Testis (tissue), 2 donors: ENCODE measurements at regions not wholly inside any gene's neighbourhood (a gene's known extent, or its start where the extent isn't known, plus 50 kb on each side); places are given as distances from the start of the nearest gene placed in this dataset.

Source experiments
- DNase-seq: peaks from one replicate; pipeline ENCODE4 v3.0.0-alpha.2; 2019
- H3K27ac ChIP-seq, 2 donors: fragments of 200-600 bp; sonication (generic); one replicate each; pipeline ENCODE4 v1.5.1; 2019
- H3K27me3 ChIP-seq: fragments of 200-600 bp; sonication (generic); one replicate; pipeline ENCODE4 v1.5.1; 2019
- H3K36me3 ChIP-seq: fragments of 200-600 bp; sonication (generic); one replicate; pipeline ENCODE4 v1.5.1; 2017; ENCODE audit warnings: low read depth; ENCODE audit errors: missing control alignments
- H3K4me1 ChIP-seq: fragments of 200-600 bp; sonication (generic); one replicate; pipeline ENCODE4 v1.5.1; 2019
- H3K4me3 ChIP-seq, 2 donors: fragments of 200-600 bp; sonication (generic); one replicate each; pipeline ENCODE4 v1.5.1; 2017 to 2019
- H3K9me3 ChIP-seq: fragments of 200-600 bp; sonication (generic); one replicate; pipeline ENCODE4 v1.5.1; 2017
- CTCF ChIP-seq, 3 experiments: fragments of 450-650 bp in 2 of 3; fragments of 200-600 bp in 1 of 3; sonication (generic) in 1 of 3; IDR thresholded peaks; one replicate each; pipeline ENCODE4 v1.5.1; 2016 to 2019; ENCODE audit warnings: antibody characterized with exemption in 3 of 3, mild to moderate bottlenecking in 2 of 3, moderate library complexity in 1 of 3
- POLR2A ChIP-seq: fragments of 450-650 bp; IDR thresholded peaks from one replicate; pipeline ENCODE4 v1.6.1; 2017; ENCODE audit warnings: antibody characterized with exemption, mild to moderate bottlenecking, moderate library complexity
- WGBS, 2 donors: methylation state at CpG; one replicate each; pipeline ENCODE4 v1.1.5; 2018; 5-methylcytosine and 5-hydroxymethylcytosine counted together
- intact Hi-C: fragments of 100-400 bp; cut with DNase I; formaldehyde crosslinking; loops from one replicate; pipeline ENCODE4 v1.15.1; 2023; ENCODE audit warnings: low total_unique reads

- peak; percentile 18 for DNase-seq
- WGBS, 2 donors, result 17 to 43% methylated on average over 3 of the region's 3 CpGs
- Histone ChIP-seq H3K36me3 (no peaks in the 10 kb centered on the region), H3K4me1 (peaks cover 10% of the 10 kb centered on the region), H3K4me3 (no peak overlapping the region), H3K27ac (no peak overlapping the region), H3K9me3 (no peaks in the 10 kb centered on the region), H3K27me3 (no peaks in the 10 kb centered on the region)
- intact Hi-C loops, result no loop called here
- TF ChIP-seq CTCF (IDR thresholded peaks at IDR 0.05) (no peak), POLR2A (no peak)
These were observed 153.2 kb upstream of the THBS1 start for GRCh38 chr15:39427705-39428104.

GRCh38 chr15:39429898-39430357 is 151.0 kb upstream of the THBS1 start:
- 36 to 69% methylated on average over 3 of the region's 3 CpGs for WGBS, 2 donors
- Histone ChIP-seq H3K27me3 (no peaks in the 10 kb centered on the region), H3K4me3 (no peak overlapping the region), H3K9me3 (no peaks in the 10 kb centered on the region), H3K36me3 (no peaks in the 10 kb centered on the region), H3K4me1 (peaks cover 10% of the 10 kb centered on the region), H3K27ac (no peak overlapping the region)
- intact Hi-C loops, result no loop called here
- TF ChIP-seq CTCF (IDR thresholded peaks at IDR 0.05) (no peak), POLR2A (no peak)
- DNase-seq, result no peak

GRCh38 chr15:39430389-39430788 is 150.5 kb upstream of the THBS1 start:
- 84 to 89% methylated on average over 3 of the region's 3 CpGs for WGBS, 2 donors
- Histone ChIP-seq H3K4me3 (no peak overlapping the region), H3K27me3 (no peaks in the 10 kb centered on the region), H3K36me3 (no peaks in the 10 kb centered on the region), H3K27ac (no peak overlapping the region), H3K9me3 (no peaks in the 10 kb centered on the region), H3K4me1 (peaks cover 10% of the 10 kb centered on the region)
- DNase-seq, result no peak
- no peak for TF ChIP-seq CTCF (IDR thresholded peaks at IDR 0.05)
- TF ChIP-seq POLR2A, result no peak
- intact Hi-C loops, result no loop called here

GRCh38 chr15:39431376-39431775 is 149.5 kb upstream of the THBS1 start:
- no peaks in the 10 kb centered on the region for H3K36me3 ChIP-seq
- no peaks in the 10 kb centered on the region for H3K27me3 ChIP-seq
- intact Hi-C loops, result no loop called here
- no peak for DNase-seq
- H3K4me3 ChIP-seq, result no peak overlapping the region
- 76 to 78% methylated on average over 1 of the region's 1 CpG for WGBS, 2 donors
- H3K4me1 ChIP-seq, result peaks cover 10% of the 10 kb centered on the region
- no peaks in the 10 kb centered on the region for H3K9me3 ChIP-seq
- no peak for TF ChIP-seq POLR2A
- no peak for TF ChIP-seq CTCF (IDR thresholded peaks at IDR 0.05)
- no peak overlapping the region for H3K27ac ChIP-seq

- Histone ChIP-seq H3K9me3 (no peaks in the 10 kb centered on the region), H3K27ac (no peak overlapping the region), H3K27me3 (no peaks in the 10 kb centered on the region), H3K4me1 (peaks cover 10% of the 10 kb centered on the region), H3K36me3 (no peaks in the 10 kb centered on the region), H3K4me3 (no peak overlapping the region)
- intact Hi-C loops, result no loop called here
- 63 to 74% methylated on average over 1 of the region's 1 CpG for WGBS, 2 donors
- TF ChIP-seq CTCF (IDR thresholded peaks at IDR 0.05) (no peak), POLR2A (no peak)
- no peak for DNase-seq
These were observed 148.9 kb upstream of the THBS1 start for GRCh38 chr15:39432026-39432425.
